Stimulated activated CD4-positive, alpha-beta T cell treated with anti-CD3 and anti-CD28 coated beads, Interleukin-4, amount 100 ng/mL, for 1 hour (primary cell): ENCODE measurements at regions not wholly inside any gene's neighbourhood (a gene's known extent, or its start where the extent isn't known, plus 50 kb on each side); places are given as distances from the start of the nearest gene placed in this dataset.

ENCODE experiments used
- DNase-seq: peaks from one replicate; pipeline ENCODE4 v3.0.0-alpha.2; 2020

- DNase-seq, result no peak
These were observed 64.9 kb upstream of the SALL4 start for GRCh38 chr20:51867251-51867650.

GRCh38 chr20:51864967-51865366 lies 62.6 kb upstream of the SALL4 start:
- DNase-seq, result no peak

GRCh38 chr20:51862796-51863195 lies 60.5 kb upstream of the SALL4 start:
- no peak for DNase-seq

- DNase-seq, result no peak
These were observed 59.6 kb upstream of the SALL4 start for GRCh38 chr20:51861726-51862466.

- DNase-seq, result no peak
These were observed 58.0 kb upstream of the SALL4 start for GRCh38 chr20:51860111-51860882.

GRCh38 chr20:51856432-51856831 lies 54.1 kb upstream of the SALL4 start:
- DNase-seq, result no peak

GRCh38 chr20:51854921-51855320 lies 52.6 kb upstream of the SALL4 start:
- DNase-seq, result no peak
